Endothelial cell of umbilical vein (primary cell): ENCODE measurements at regions not wholly inside any gene's neighbourhood (a gene's known extent, or its start where the extent isn't known, plus 50 kb on each side); places are given as distances from the start of the nearest gene placed in this dataset.

Experiments
- EZH2 ChIP-seq: IDR thresholded peaks from 2 replicates; pipeline ENCODE4 v1.6.1; 2012; ENCODE audit warnings: borderline replicate concordance, low read depth, mild to moderate bottlenecking, moderate library complexity, low read length, inconsistent platforms; ENCODE audit not compliant: severe bottlenecking
- GATA2 ChIP-seq: IDR thresholded peaks from 2 replicates; pipeline ENCODE4 v1.7.0; 2011; ENCODE audit warnings: low read depth, mild to moderate bottlenecking, moderate library complexity, mixed read lengths, low read length; ENCODE audit not compliant: insufficient read length, insufficient read depth
- JUN ChIP-seq: IDR thresholded peaks from 2 replicates; pipeline ENCODE4 v1.6.1; 2011; ENCODE audit warnings: borderline replicate concordance, low read depth; ENCODE audit not compliant: insufficient read length, insufficient read depth
- MAX ChIP-seq: IDR thresholded peaks from 2 replicates; pipeline ENCODE4 v1.6.1; 2011; ENCODE audit not compliant: insufficient read depth, insufficient read length
- MYC ChIP-seq: IDR thresholded peaks from one replicate; pipeline ENCODE4 v1.6.1; 2011; ENCODE audit warnings: mild to moderate bottlenecking, low read depth, low read length
- POLR2A ChIP-seq: IDR thresholded peaks from 2 replicates; pipeline ENCODE4 v1.6.1; 2012; ENCODE audit warnings: low read depth, mild to moderate bottlenecking, control low read depth, low read length
- POLR2AphosphoS5 ChIP-seq: IDR thresholded peaks from 2 replicates; pipeline ENCODE4 v1.6.1; 2012; ENCODE audit warnings: low read depth, mild to moderate bottlenecking, control low read depth, low read length, moderate library complexity; ENCODE audit not compliant: insufficient read depth
- TF ChIP-seq, protein P1 (sequence below), 2 donors: IDR thresholded peaks; 1 replicate in 1 of 2; 2 replicates in 1 of 2; pipeline ENCODE4 v1.5.1; 2011; ENCODE audit warnings: low read length in 2 of 2, mild to moderate bottlenecking in 2 of 2, moderate library complexity in 2 of 2, control low read depth in 1 of 2, inconsistent platforms in 1 of 2, low read depth in 1 of 2; ENCODE audit not compliant: insufficient read depth in 1 of 2; ENCODE audit errors: extremely low read depth in 1 of 2

GRCh38 chr10:107557916-107558315 is 393.4 kb upstream of the SORCS1 start:
- TF ChIP-seq, protein P1, sequence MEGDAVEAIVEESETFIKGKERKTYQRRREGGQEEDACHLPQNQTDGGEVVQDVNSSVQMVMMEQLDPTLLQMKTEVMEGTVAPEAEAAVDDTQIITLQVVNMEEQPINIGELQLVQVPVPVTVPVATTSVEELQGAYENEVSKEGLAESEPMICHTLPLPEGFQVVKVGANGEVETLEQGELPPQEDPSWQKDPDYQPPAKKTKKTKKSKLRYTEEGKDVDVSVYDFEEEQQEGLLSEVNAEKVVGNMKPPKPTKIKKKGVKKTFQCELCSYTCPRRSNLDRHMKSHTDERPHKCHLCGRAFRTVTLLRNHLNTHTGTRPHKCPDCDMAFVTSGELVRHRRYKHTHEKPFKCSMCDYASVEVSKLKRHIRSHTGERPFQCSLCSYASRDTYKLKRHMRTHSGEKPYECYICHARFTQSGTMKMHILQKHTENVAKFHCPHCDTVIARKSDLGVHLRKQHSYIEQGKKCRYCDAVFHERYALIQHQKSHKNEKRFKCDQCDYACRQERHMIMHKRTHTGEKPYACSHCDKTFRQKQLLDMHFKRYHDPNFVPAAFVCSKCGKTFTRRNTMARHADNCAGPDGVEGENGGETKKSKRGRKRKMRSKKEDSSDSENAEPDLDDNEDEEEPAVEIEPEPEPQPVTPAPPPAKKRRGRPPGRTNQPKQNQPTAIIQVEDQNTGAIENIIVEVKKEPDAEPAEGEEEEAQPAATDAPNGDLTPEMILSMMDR (IDR thresholded peaks at IDR 0.05; ENCODE audit: extremely low read depth in 1 of 2, insufficient read depth in 1 of 2, low read depth in 1 of 2, low read length in 2 of 2) = no peak
- TF ChIP-seq POLR2AphosphoS5 (no peak), EZH2 (no peak), GATA2 (no peak), POLR2A (no peak), MAX (no peak), JUN (no peak), MYC (no peak)
